ENCODE measurements at regions not wholly inside any gene's neighbourhood (a gene's known extent, or its start where the extent isn't known, plus 50 kb on each side); places are given as distances from the start of the nearest gene placed in this dataset.

GRCh38 chr2:12397854-12398253 is 318.9 kb upstream of the TRIB2 start:
- Histone ChIP-seq H3K9me3 (ENCODE audit: control insufficient read depth, insufficient read depth, low read depth, low read length) (peaks cover 16% of the 10 kb centered on the region), H3K9ac (ENCODE audit: low read length) (no peak overlapping the region), H3K4me1 (ENCODE audit: control insufficient read depth, insufficient read depth, low read length) (peaks cover 6% of the 10 kb centered on the region; the same call in 1 of the 2 replicates), H3K27ac (ENCODE audit: low read depth, low read length) (no peak overlapping the region), H3K4me3 (ENCODE audit: low read depth, low read length) (no peak overlapping the region), H3K36me3 (ENCODE audit: control insufficient read depth, insufficient read depth, low read length) (no peaks in the 10 kb centered on the region), H3K27me3 (ENCODE audit: control insufficient read depth, insufficient read depth, low read length) (no peaks in the 10 kb centered on the region)

GRCh38 chr2:12399240-12399639 is 317.5 kb upstream of the TRIB2 start:
- Histone ChIP-seq H3K4me1 (ENCODE audit: control insufficient read depth, insufficient read depth, low read length) (peaks cover 6% of the 10 kb centered on the region; the same call in 1 of the 2 replicates), H3K9me3 (ENCODE audit: control insufficient read depth, insufficient read depth, low read depth, low read length) (peaks cover 30% of the 10 kb centered on the region), H3K27me3 (ENCODE audit: control insufficient read depth, insufficient read depth, low read length) (no peaks in the 10 kb centered on the region), H3K27ac (ENCODE audit: low read depth, low read length) (no peak overlapping the region), H3K4me3 (ENCODE audit: low read depth, low read length) (no peak overlapping the region), H3K36me3 (ENCODE audit: control insufficient read depth, insufficient read depth, low read length) (no peaks in the 10 kb centered on the region), H3K9ac (ENCODE audit: low read length) (no peak overlapping the region)

DNA sequence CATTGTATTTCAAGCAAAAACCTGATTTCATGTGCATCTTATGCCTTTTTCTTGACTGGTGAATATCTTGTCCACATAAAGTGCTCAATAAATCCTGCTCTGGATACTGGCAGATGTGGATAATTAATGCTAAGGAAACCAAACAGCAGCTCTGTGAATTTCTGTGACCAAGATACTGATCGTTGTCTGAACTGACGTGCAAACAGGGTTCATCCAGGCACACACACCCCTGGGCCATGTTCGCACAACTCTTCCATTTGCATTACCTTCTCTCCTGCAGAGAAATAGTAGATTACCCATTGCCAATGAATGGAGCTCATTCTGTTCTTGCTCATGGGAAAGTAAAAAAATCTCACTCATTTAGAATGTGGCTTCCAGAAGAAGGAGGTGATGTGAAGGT is 316.2 kb upstream of the TRIB2 start:
- Histone ChIP-seq H3K36me3 (ENCODE audit: control insufficient read depth, insufficient read depth, low read length) (no peaks in the 10 kb centered on the region), H3K27ac (ENCODE audit: low read depth, low read length) (no peak overlapping the region), H3K4me3 (ENCODE audit: low read depth, low read length) (no peak overlapping the region), H3K9me3 (ENCODE audit: control insufficient read depth, insufficient read depth, low read depth, low read length) (peaks cover 30% of the 10 kb centered on the region), H3K27me3 (ENCODE audit: control insufficient read depth, insufficient read depth, low read length) (no peaks in the 10 kb centered on the region), H3K9ac (ENCODE audit: low read length) (no peak overlapping the region), H3K4me1 (ENCODE audit: control insufficient read depth, insufficient read depth, low read length) (peaks cover 6% of the 10 kb centered on the region; the same call in 1 of the 2 replicates)

- Histone ChIP-seq H3K4me1 (ENCODE audit: control insufficient read depth, insufficient read depth, low read length) (peaks cover 6% of the 10 kb centered on the region; the same call in 1 of the 2 replicates), H3K36me3 (ENCODE audit: control insufficient read depth, insufficient read depth, low read length) (no peaks in the 10 kb centered on the region), H3K27me3 (ENCODE audit: control insufficient read depth, insufficient read depth, low read length) (no peaks in the 10 kb centered on the region), H3K27ac (ENCODE audit: low read depth, low read length) (no peak overlapping the region), H3K4me3 (ENCODE audit: low read depth, low read length) (no peak overlapping the region), H3K9ac (ENCODE audit: low read length) (no peak overlapping the region), H3K9me3 (ENCODE audit: control insufficient read depth, insufficient read depth, low read depth, low read length) (peaks cover 30% of the 10 kb centered on the region)
These were observed 314.1 kb upstream of the TRIB2 start for GRCh38 chr2:12402440-12403139.

- H3K9me3 ChIP-seq (ENCODE audit: control insufficient read depth, insufficient read depth, low read depth, low read length) = peaks cover 30% of the 10 kb centered on the region
- H3K36me3 ChIP-seq (ENCODE audit: control insufficient read depth, insufficient read depth, low read length) = no peaks in the 10 kb centered on the region
- no peaks in the 10 kb centered on the region for H3K4me1 ChIP-seq (ENCODE audit: control insufficient read depth, insufficient read depth, low read length)
- H3K4me3 ChIP-seq (ENCODE audit: low read depth, low read length) = no peak overlapping the region
- H3K27ac ChIP-seq (ENCODE audit: low read depth, low read length) = no peak overlapping the region
- H3K9ac ChIP-seq (ENCODE audit: low read length) = no peak overlapping the region
- H3K27me3 ChIP-seq (ENCODE audit: control insufficient read depth, insufficient read depth, low read length) = no peaks in the 10 kb centered on the region
These were observed 312.2 kb upstream of the TRIB2 start for GRCh38 chr2:12404497-12404896.

- no peaks in the 10 kb centered on the region for H3K4me1 ChIP-seq (ENCODE audit: control insufficient read depth, insufficient read depth, low read length)
- H3K4me3 ChIP-seq (ENCODE audit: low read depth, low read length) = no peak overlapping the region
- no peaks in the 10 kb centered on the region for H3K36me3 ChIP-seq (ENCODE audit: control insufficient read depth, insufficient read depth, low read length)
These were observed 309.6 kb upstream of the TRIB2 start for GRCh38 chr2:12407160-12407559.

GRCh38 chr2:12412898-12413305 is 303.8 kb upstream of the TRIB2 start:
- Histone ChIP-seq H3K27ac (ENCODE audit: low read depth, low read length) (peak overlapping the region; percentile 67; the same call in 1 of the 2 replicates), H3K9ac (ENCODE audit: low read length) (peak overlapping the region; percentile 38), H3K27me3 (ENCODE audit: control insufficient read depth, insufficient read depth, low read length) (no peaks in the 10 kb centered on the region), H3K4me3 (ENCODE audit: low read depth, low read length) (no peak overlapping the region), H3K9me3 (ENCODE audit: control insufficient read depth, insufficient read depth, low read depth, low read length) (peaks cover 11% of the 10 kb centered on the region), H3K36me3 (ENCODE audit: control insufficient read depth, insufficient read depth, low read length) (no peaks in the 10 kb centered on the region), H3K4me1 (ENCODE audit: control insufficient read depth, insufficient read depth, low read length) (no peaks in the 10 kb centered on the region; the same call in 1 of the 2 replicates)

More at GRCh38 chr2:12407160-12407559, 309.6 kb upstream of the TRIB2 start:
- Histone ChIP-seq H3K27ac (ENCODE audit: low read depth, low read length) (no peak overlapping the region), H3K9me3 (ENCODE audit: control insufficient read depth, insufficient read depth, low read depth, low read length) (peaks cover 24% of the 10 kb centered on the region), H3K27me3 (ENCODE audit: control insufficient read depth, insufficient read depth, low read length) (no peaks in the 10 kb centered on the region), H3K9ac (ENCODE audit: low read length) (no peak overlapping the region)

DNA sequence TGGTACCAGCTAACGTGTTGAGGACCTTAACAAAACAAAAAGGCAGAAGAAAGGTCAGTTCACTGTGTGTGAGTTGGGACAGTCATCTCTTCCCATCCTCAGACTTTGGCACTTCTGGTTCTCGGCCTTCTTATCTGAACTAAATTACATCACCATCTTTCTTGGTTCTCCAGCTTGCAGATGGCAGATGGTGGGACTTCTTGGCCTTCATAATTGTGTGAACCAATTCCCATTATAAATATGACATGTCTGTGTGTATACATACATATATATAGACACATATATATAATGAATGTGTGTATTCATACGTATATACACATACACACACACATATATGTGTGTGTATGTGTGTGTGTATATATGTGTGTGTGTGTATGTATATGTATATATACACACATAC is 301.2 kb upstream of the TRIB2 start:
- no peak overlapping the region for H3K27ac ChIP-seq (ENCODE audit: low read depth, low read length)
- no peak overlapping the region for H3K4me3 ChIP-seq (ENCODE audit: low read depth, low read length)
- no peaks in the 10 kb centered on the region; the same call in 1 of the 2 replicates for H3K4me1 ChIP-seq (ENCODE audit: control insufficient read depth, insufficient read depth, low read length)
- H3K36me3 ChIP-seq (ENCODE audit: control insufficient read depth, insufficient read depth, low read length) = no peaks in the 10 kb centered on the region
- no peak overlapping the region for H3K9ac ChIP-seq (ENCODE audit: low read length)
- peaks cover 11% of the 10 kb centered on the region for H3K9me3 ChIP-seq (ENCODE audit: control insufficient read depth, insufficient read depth, low read depth, low read length)
- H3K27me3 ChIP-seq (ENCODE audit: control insufficient read depth, insufficient read depth, low read length) = no peaks in the 10 kb centered on the region

DNA sequence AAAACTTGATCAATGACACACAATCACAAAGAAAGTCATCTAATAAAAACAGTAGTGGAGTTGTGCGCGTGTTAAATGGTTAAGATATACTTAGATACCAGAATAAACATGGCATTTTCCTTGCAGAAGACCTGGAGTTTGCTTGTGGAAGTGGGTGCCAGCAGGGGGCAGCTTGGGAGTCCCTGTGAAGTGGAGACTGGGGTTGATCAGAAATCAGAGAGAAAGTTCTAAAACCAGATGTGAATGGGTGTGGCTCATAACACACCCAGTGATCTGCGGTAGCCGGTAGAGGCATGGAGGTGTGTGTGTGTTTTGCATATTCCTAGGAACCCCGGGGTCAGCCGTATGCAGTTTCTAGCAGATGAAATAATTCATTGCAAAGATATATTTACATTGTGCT is 300.1 kb upstream of the TRIB2 start:
- H3K36me3 ChIP-seq (ENCODE audit: control insufficient read depth, insufficient read depth, low read length) = no peaks in the 10 kb centered on the region
- H3K9me3 ChIP-seq (ENCODE audit: control insufficient read depth, insufficient read depth, low read depth, low read length) = peaks cover 8% of the 10 kb centered on the region
- H3K4me1 ChIP-seq (ENCODE audit: control insufficient read depth, insufficient read depth, low read length) = no peaks in the 10 kb centered on the region; the same call in 1 of the 2 replicates
- H3K4me3 ChIP-seq (ENCODE audit: low read depth, low read length) = no peak overlapping the region
- no peaks in the 10 kb centered on the region for H3K27me3 ChIP-seq (ENCODE audit: control insufficient read depth, insufficient read depth, low read length)
- H3K9ac ChIP-seq (ENCODE audit: low read length) = no peak overlapping the region
- no peak overlapping the region for H3K27ac ChIP-seq (ENCODE audit: low read depth, low read length)

DNA sequence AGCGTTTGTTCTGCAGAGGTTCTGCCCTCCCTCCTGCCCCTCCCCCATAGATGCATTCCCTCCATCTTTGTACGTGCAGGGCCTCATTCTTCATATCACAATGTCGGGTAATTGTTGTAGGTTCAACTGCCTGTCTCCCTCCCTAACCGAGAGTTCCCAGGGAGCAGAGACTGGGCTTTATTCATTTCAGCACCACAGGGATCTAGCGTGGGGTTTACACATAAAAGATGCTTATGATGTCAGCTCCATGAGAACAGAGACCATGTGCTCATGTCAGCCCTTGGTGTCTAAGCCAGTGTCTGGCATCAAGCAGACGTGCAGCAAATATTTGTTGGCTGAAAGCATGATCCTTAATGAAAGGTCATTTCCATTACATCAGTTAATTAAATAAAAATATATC is 298.9 kb upstream of the TRIB2 start:
- Histone ChIP-seq H3K27me3 (ENCODE audit: control insufficient read depth, insufficient read depth, low read length) (no peaks in the 10 kb centered on the region), H3K9ac (ENCODE audit: low read length) (no peak overlapping the region), H3K4me3 (ENCODE audit: low read depth, low read length) (no peak overlapping the region), H3K36me3 (ENCODE audit: control insufficient read depth, insufficient read depth, low read length) (no peaks in the 10 kb centered on the region), H3K27ac (ENCODE audit: low read depth, low read length) (no peak overlapping the region), H3K9me3 (ENCODE audit: control insufficient read depth, insufficient read depth, low read depth, low read length) (peaks cover 8% of the 10 kb centered on the region), H3K4me1 (ENCODE audit: control insufficient read depth, insufficient read depth, low read length) (no peaks in the 10 kb centered on the region; the same call in 1 of the 2 replicates)

- H3K9ac ChIP-seq (ENCODE audit: low read length) = no peak overlapping the region
- no peaks in the 10 kb centered on the region for H3K27me3 ChIP-seq (ENCODE audit: control insufficient read depth, insufficient read depth, low read length)
- H3K36me3 ChIP-seq (ENCODE audit: control insufficient read depth, insufficient read depth, low read length) = no peaks in the 10 kb centered on the region
- H3K4me1 ChIP-seq (ENCODE audit: control insufficient read depth, insufficient read depth, low read length) = no peaks in the 10 kb centered on the region
- H3K27ac ChIP-seq (ENCODE audit: low read depth, low read length) = no peak overlapping the region
- no peak overlapping the region for H3K4me3 ChIP-seq (ENCODE audit: low read depth, low read length)
- peaks cover 8% of the 10 kb centered on the region for H3K9me3 ChIP-seq (ENCODE audit: control insufficient read depth, insufficient read depth, low read depth, low read length)
These were observed 296.9 kb upstream of the TRIB2 start for GRCh38 chr2:12419803-12420202.
